ENCODE measurements at regions not wholly inside any gene's neighbourhood (a gene's known extent, or its start where the extent isn't known, plus 50 kb on each side); places are given as distances from the start of the nearest gene placed in this dataset.

GRCh38 chr2:67050622-67051021, 346.5 kb upstream of the ETAA1 start:
- no peak for DNase-seq

DNA sequence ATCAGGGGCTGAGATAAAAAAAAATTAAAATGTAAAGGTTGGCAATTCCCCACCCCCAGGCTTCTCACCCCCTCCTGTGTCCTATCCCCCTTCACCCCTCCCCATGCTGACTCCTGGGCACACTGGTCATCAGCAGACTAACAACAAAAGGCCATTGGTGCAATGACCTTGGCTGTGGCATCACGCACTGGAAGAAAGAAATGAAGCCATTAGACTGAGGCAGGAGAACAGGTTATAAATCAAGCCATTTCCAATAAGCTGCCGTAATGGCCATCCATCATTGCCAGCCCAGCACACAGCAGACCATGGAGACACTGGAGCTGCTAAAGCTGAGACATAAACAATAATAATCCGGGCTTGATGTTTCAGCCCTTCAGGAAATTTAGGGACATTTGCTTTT, 342.4 kb upstream of the ETAA1 start:
- no peak for DNase-seq

DNA sequence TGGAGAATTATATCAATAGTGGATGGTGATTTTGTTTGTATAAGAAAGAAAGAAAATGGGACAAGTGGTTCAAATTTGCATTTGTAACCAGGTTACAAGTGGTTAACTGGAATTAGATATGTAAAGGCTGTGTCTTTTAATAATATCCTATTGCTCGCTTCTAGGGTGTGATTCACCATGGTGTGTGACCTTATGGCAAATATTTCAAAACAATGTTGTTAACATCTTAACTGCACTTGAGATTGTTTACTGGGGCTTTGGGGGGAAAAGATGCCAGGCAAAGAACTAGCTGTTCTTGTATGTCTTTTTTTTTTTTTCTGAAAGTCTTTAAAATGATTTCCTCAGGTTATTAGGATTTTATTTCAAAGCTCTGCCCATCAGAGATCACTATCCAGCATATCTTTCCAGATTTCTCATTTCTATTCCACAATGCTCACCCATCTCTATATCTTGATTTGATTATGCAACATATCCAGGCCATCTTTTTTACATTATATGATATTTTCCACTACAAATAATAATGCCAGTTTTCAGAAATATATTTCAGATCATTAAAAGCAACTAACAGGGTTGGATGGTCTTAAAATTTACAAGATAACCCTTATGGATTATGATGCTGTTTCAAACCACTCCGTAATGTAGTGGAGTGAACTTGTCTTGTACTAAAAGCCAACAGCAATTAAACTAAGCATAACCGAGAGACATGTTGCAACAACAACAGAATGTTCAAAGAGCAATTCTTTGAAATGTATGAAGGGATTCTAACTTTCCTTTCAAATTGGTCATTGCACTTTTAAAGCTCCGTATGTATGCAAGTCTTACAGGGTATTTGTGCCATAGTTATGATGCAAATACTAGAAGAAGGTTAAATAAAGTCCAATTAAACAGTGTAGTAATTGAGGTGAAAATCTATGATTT, 341.5 kb upstream of the ETAA1 start:
- no peak for DNase-seq

- DNase-seq = no peak
These were observed 340.0 kb upstream of the ETAA1 start for GRCh38 chr2:67057123-67057522.

DNA sequence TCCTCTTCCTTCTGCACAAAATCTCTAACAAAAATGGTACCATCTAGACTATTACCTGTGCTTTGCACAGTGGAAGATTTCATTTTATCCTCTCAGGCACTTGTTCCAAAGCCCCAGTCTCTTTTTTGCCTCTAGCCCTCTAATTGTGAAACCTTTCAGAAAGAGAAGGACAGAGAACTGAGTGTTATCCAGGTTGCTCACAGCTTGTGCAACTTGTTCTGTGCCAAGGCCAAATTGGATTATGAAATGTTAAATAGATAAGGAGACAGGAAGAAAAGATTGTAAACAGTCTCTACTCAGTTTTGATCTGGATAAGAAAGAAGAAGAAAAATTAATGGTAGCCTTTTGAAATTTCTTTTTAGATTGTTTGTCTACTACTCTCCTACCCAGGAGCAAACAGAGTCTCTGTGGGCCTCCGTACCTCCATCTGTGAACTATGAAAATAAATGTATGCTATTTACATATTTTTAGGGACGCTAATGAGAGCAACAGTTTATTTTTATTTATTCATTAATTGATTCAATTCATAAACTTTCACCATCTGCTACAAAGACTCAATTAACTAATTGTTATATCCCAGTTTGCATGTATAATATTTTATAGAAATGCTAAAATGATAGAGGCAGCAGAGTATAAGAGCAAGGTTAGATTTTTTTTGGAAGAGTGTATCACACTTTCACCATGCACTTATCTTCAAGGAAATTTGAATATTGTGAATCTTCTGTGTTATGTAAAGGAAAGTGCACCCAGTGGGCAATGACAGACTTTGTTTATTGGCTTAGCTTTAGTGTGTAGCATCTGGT, 339.0 kb upstream of the ETAA1 start:
- DNase-seq = no peak

GRCh38 chr2:67065046-67065445, 332.1 kb upstream of the ETAA1 start:
- DNase-seq = no peak

DNA sequence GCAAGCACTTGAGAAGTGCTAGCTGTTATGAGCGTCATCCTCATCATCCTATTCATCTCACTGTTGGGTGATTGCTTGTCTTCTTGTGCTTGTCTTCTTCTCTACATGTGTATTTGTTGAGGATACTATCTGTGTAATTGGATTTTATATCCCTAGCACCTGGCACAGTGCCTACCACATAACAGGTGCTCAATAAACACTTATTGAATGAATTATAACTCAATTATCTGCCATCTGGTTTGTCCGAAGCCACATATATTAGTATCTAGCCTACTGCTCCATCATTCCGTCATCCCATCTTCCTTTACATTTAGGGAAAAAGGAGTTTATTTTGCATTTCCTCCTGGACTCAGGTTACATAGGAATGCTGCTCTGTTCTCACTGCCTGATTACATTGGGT, 330.4 kb upstream of the ETAA1 start:
- DNase-seq = no peak

DNA sequence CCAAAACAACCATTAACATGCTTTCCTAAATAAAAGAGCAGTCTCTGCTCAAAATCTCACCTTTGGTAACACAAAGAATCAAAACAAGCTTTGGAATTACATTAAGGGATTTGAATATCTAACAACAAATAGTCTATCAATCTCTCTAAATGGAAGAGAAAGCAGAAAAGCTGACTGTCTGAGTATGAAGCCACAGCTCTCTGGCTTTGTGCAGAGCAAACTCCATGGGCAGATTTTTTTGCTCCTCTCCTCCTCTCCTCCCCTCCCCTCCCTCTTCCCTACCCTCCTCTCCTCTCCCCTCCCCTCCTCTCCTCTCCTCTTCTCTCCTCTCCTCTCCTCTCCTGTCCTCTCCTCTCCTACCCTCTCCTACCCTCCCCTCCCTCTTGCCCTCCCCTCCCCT, 329.5 kb upstream of the ETAA1 start:
- no peak for DNase-seq

DNA sequence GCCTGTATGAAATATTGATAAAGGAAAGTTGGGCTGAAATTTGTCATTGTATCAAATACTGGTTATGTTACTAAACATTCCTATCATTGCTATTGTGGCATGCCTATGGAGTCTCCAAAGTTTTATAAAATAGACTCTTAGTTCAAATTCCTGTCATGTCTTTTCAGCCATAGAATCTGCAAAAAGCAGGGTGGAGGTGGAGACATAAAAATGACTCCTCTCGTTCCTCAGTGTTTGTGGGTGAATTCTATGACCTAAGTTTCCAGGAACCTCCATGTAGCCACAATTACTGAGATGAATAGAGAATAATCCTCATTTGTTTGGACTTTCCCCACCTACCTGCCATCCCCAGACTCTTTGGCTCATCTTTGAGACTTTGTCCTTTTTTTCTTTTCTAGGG, 326.3 kb upstream of the ETAA1 start:
- no peak for DNase-seq

- no peak for DNase-seq
These were observed 322.1 kb upstream of the ETAA1 start for GRCh38 chr2:67075056-67075455.

DNA sequence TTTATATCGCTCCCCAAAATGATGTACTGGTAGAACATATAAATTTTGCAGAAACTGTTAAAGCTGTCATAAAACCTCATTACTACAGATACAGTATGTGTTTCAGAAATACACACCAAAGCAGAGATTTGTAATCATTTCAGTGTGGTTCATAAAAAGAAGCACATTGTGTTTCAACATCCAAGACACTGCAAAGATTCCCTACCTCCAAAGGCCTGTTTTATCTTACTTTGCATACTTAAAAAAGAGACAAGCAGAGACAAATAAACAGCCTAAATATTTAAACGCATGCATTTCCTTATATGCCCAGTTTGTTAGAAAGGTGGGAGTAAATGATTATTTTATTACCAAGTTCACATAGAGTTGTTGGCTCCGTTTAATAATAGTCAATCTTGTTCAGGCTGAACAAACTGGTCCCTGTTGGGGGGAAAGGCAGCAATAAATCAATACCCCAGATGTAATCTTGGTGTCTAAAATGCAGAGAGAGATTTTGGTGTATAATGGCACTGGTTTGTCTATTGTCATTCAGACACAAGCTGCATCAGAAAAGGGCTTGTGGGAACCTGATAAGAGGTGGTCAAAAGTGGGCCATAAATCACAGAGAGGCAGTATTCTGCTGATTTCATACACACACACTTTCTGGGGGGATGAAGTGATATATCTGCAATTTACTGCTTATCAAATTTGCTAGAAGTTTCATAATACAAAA, 321.4 kb upstream of the ETAA1 start:
- DNase-seq = no peak

- no peak for DNase-seq
These were observed 320.9 kb upstream of the ETAA1 start for GRCh38 chr2:67076239-67076624.

- DNase-seq = no peak
These were observed 317.4 kb upstream of the ETAA1 start for GRCh38 chr2:67079729-67080128.

DNA sequence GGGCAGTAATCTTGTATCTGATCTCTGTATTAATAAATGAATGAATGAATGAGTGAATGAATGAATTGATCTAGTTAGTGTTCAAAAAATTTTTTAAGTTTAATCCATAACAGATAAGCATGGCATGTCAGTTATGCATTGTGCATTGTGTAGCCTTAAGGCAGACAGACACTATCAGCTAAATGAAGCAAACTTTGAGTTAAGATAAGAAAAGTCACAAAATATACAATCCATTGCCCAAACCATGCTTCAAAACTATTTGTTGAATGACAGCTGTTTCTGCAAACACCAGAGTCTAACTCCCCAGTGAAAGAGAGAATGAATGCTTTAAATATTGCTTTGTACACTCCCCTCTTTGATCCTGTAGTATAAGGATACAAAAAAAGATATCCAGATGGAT, 314.3 kb upstream of the ETAA1 start:
- no peak for DNase-seq

DNA sequence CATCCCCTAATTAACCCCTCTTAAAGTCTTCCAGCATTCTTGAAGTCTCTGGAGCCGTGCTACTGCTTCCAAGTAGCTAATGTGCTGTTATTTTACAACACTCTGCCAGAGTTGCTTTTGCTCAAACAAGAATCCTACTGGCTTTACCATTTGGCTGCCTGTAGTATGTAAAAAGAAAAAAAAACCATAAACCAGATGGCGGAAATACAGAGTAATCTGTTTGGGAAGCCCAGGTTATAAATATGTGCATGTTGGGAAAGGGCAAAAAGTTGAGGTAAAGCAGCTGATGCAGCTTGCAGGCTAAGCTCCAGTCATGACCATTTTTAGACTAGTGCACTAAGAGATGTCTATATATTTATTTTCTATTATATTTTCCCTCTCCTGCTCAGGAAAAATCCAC, 313.2 kb upstream of the ETAA1 start:
- DNase-seq = no peak

DNA sequence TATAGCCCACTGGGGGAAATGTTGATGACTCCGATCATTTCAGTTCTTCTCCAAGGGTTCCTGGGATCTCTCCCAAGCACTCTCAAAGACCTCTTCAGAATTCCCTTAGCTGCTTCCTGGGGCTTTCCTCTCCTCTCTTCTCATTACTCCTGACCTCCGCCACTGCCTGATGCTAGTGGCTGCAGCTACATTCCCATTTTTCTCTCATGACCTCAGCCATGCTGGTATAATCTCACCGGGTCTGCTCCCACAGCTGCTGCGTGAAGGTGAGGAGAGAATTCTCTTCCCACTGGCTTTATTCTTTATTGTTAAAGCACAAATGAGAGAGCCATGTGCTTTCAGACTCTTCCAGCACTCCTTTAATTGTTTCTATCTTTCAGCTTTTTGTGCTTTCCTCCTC, 312.0 kb upstream of the ETAA1 start:
- no peak for DNase-seq

GRCh38 chr2:67091681-67092080, 305.5 kb upstream of the ETAA1 start:
- DNase-seq = no peak

GRCh38 chr2:67095121-67095520, 302.0 kb upstream of the ETAA1 start:
- no peak for DNase-seq

DNA sequence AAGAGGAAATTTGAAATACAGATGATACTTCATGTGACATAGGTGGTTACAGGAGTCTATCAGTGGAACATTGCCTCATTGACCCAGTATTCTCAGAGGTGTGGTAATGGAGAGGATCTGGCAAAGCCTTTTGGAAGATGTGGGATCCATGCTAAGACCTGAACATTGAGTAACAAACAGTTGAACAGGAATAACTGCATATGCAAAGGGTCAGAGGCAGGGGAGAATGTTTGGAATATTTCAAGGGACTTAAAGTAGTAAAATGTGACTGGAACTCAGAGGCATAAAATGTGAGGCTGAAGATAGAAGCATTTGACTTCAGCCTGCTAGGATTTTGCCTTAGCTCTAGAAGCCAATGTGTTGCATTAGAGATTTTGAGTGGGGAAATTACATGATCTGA, 300.2 kb upstream of the ETAA1 start:
- DNase-seq = no peak

GRCh38 chr2:67103157-67103556, 294.0 kb upstream of the ETAA1 start:
- no peak for DNase-seq

DNA sequence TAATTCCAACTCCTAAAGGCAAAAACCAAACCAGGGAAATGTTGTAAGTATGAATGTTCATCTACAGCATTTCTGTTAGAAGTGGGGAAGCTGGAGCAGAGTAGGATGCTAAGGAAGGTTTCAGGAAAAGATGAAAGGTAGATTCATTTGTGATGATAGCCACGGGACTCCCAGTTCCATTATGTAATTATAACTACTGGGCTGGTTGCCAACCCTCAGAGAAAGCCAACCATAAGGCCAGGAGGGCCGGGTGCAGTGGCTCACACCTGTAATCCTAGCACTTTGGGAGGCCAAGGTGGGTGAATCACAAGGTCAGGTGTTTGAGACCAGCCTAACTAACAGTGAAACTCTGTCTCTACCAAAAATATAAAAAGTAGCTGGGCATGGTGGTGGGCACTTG, 288.9 kb upstream of the ETAA1 start:
- DNase-seq = no peak

DNA sequence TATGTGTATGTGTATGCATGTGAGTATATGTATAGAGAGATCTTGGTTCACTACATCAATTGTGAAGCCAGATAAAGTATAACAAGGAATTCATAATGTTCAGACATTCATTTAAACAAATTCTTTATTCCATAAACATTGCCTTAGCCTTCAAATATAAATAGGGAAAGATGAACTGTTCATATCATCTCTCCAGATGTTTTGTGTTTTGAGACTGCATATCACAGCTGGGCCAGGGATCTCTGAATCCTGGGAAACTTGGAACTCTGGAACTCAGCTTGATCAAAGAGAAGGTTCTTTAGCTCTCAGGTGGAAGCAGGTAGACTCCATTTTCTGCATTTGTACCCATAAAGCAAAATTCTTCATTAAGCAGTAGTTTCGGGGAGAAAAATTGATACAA, 272.6 kb upstream of the ETAA1 start:
- DNase-seq = no peak

- no peak for DNase-seq
These were observed 266.4 kb upstream of the ETAA1 start for GRCh38 chr2:67130531-67131256.
